M059J (cell line): ENCODE measurements at regions not wholly inside any gene's neighbourhood (a gene's known extent, or its start where the extent isn't known, plus 50 kb on each side); places are given as distances from the start of the nearest gene placed in this dataset.
A peak's percentile ranks its signal among the peaks of the same experiment; 100 is the strongest.

ENCODE experiments used
- DNase-seq: peaks from one replicate; pipeline ENCODE4 v3.0.0-alpha.2; 2012; ENCODE audit warnings: low read depth

- peak; percentile 87 for DNase-seq
These were observed 56.0 kb upstream of the OR5AK2 start for GRCh38 chr11:56932572-56933220.

- DNase-seq = no peak
These were observed 65.6 kb upstream of the OR5AK2 start for GRCh38 chr11:56923116-56923515.

GRCh38 chr11:56922421-56922820 is 66.3 kb upstream of the OR5AK2 start:
- no peak for DNase-seq

- DNase-seq = no peak
These were observed 70.9 kb upstream of the OR5AK2 start for GRCh38 chr11:56917708-56918400.

GRCh38 chr11:56916587-56916986 is 72.1 kb upstream of the OR5AK2 start:
- no peak for DNase-seq

GRCh38 chr11:56916162-56916561 is 72.6 kb upstream of the OR5AK2 start:
- DNase-seq = no peak

GRCh38 chr11:56911312-56911711 is 77.4 kb upstream of the OR5AK2 start:
- no peak for DNase-seq

GRCh38 chr11:56910785-56911184 is 77.9 kb upstream of the OR5AK2 start:
- DNase-seq = peak; percentile 3

GRCh38 chr11:56910046-56910773 is 78.5 kb upstream of the OR5AK2 start:
- DNase-seq = no peak

- DNase-seq = no peak
These were observed 79.2 kb upstream of the OR5AK2 start for GRCh38 chr11:56909563-56909962.

GRCh38 chr11:56909080-56909479 is 79.6 kb upstream of the OR5AK2 start:
- DNase-seq = no peak

- DNase-seq = no peak
These were observed 82.0 kb upstream of the OR5AK2 start for GRCh38 chr11:56906683-56907148.

GRCh38 chr11:56905936-56906335 is 82.8 kb upstream of the OR5AK2 start:
- DNase-seq = no peak

- no peak for DNase-seq
These were observed 83.3 kb upstream of the OR5AK2 start for GRCh38 chr11:56905442-56905841.

- DNase-seq = no peak
These were observed 89.9 kb upstream of the OR5AK2 start for GRCh38 chr11:56898856-56899255.

- DNase-seq = no peak
These were observed 98.0 kb upstream of the OR5AK2 start for GRCh38 chr11:56890584-56891305.

- no peak for DNase-seq
These were observed 98.7 kb upstream of the OR5AK2 start for GRCh38 chr11:56889986-56890385.

- no peak for DNase-seq
These were observed 100.8 kb upstream of the OR5AK2 start for GRCh38 chr11:56887940-56888339.

- DNase-seq = no peak
These were observed 102.3 kb upstream of the OR5AK2 start for GRCh38 chr11:56886455-56886854.

GRCh38 chr11:56885854-56886253 is 102.9 kb upstream of the OR5AK2 start:
- DNase-seq = no peak

GRCh38 chr11:56885177-56885576 is 103.5 kb upstream of the OR5AK2 start:
- DNase-seq = no peak

- no peak for DNase-seq
These were observed 105.2 kb upstream of the OR5AK2 start for GRCh38 chr11:56883371-56883987.
